ENCODE measurements at regions not wholly inside any gene's neighbourhood (a gene's known extent, or its start where the extent isn't known, plus 50 kb on each side); places are given as distances from the start of the nearest gene placed in this dataset.

DNA sequence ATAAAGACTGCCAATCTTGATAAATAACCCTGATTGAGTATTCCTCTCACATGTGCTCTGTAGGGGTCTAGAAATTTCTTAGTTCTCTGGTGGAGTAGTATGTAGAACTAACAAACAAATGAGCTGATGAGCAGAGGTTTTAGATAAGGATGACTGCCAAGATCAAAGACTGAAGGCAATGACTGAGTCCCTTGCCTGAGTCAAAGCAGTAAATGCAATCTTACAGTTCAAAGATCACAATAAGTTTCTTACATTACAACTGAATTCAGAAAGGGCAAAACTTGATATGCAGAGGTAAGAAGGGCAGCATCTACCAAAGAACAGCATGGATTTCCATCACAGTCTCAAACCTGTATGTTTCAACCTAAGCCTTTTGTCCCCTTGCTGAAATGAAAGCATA, 172.2 kb upstream of the POU1F1 start:
- no peaks in the 10 kb centered on the region for H3K27me3 ChIP-seq (replicated peaks; ENCODE audit: insufficient read depth, low read depth, low read length, poor library complexity)
- no peaks in the 10 kb centered on the region for H3K4me1 ChIP-seq (ENCODE audit: insufficient read depth, low read length, poor library complexity, severe bottlenecking)
- no peak overlapping the region for H3K4me3 ChIP-seq (ENCODE audit: low read depth, low read length, poor library complexity, severe bottlenecking)
- no peak for TF ChIP-seq EZH2 (IDR thresholded peaks at IDR 0.05; ENCODE audit: borderline replicate concordance, low read depth, low read length, poor library complexity, severe bottlenecking)
- TF ChIP-seq, protein P1, sequence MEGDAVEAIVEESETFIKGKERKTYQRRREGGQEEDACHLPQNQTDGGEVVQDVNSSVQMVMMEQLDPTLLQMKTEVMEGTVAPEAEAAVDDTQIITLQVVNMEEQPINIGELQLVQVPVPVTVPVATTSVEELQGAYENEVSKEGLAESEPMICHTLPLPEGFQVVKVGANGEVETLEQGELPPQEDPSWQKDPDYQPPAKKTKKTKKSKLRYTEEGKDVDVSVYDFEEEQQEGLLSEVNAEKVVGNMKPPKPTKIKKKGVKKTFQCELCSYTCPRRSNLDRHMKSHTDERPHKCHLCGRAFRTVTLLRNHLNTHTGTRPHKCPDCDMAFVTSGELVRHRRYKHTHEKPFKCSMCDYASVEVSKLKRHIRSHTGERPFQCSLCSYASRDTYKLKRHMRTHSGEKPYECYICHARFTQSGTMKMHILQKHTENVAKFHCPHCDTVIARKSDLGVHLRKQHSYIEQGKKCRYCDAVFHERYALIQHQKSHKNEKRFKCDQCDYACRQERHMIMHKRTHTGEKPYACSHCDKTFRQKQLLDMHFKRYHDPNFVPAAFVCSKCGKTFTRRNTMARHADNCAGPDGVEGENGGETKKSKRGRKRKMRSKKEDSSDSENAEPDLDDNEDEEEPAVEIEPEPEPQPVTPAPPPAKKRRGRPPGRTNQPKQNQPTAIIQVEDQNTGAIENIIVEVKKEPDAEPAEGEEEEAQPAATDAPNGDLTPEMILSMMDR (conservative IDR thresholded peaks at IDR 0.05; ENCODE audit: low read depth, low read length) = no peak
- intact Hi-C loops (cut with micrococcal nuclease; ENCODE audit: unreplicated experiment) = no loop called here
- no peak overlapping the region for H3K27ac ChIP-seq (ENCODE audit: low read depth, low read length, poor library complexity, severe bottlenecking)
- CTCF ChIA-PET = no interaction called here
- POLR2A ChIA-PET (ENCODE audit: low non-redundant PET) = no interaction called here
- H3K36me3 ChIP-seq (ENCODE audit: insufficient read depth, low read length, poor library complexity, severe bottlenecking) = no peaks in the 10 kb centered on the region
- BruUV-seq (replicated peaks) = no TSS peak
- H3K9me3 ChIP-seq (ENCODE audit: low read depth, low read length, poor library complexity, severe bottlenecking) = no peaks in the 10 kb centered on the region
- no peak for DNase-seq (ENCODE audit: low spot score)

DNA sequence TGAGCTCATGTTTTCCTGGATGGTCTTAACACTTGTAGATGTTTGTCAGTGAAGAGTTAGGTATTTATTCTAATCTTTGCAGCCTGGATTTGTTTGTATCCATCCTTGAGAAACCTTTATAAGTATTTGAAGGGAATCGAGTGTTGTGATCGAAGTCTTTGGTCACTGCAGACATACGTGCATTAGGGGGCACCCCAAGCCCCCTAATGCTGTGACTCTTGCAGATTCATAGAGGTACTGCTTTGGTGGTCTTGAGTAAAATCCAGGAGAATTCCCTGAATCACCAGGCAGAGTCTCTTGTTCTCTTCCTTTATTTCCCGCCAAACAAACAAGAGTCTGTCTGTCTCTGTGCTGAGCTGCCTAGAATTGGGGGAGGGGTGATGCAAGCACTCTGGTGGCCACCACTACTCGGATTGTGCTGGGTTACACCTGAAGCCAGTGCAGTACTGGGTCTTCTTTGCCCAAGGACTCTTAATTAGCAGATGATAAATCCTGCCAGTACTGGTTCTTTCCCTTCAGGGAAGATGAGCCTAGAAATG, 170.5 kb upstream of the POU1F1 start:
- CTCF ChIA-PET = no interaction called here
- Histone ChIP-seq H3K4me1 (ENCODE audit: insufficient read depth, low read length, poor library complexity, severe bottlenecking) (no peaks in the 10 kb centered on the region), H3K9me3 (ENCODE audit: low read depth, low read length, poor library complexity, severe bottlenecking) (no peaks in the 10 kb centered on the region), H3K27ac (ENCODE audit: low read depth, low read length, poor library complexity, severe bottlenecking) (no peak overlapping the region), H3K36me3 (ENCODE audit: insufficient read depth, low read length, poor library complexity, severe bottlenecking) (no peaks in the 10 kb centered on the region), H3K27me3 (replicated peaks; ENCODE audit: insufficient read depth, low read depth, low read length, poor library complexity) (no peaks in the 10 kb centered on the region), H3K4me3 (ENCODE audit: low read depth, low read length, poor library complexity, severe bottlenecking) (no peak overlapping the region)
- no peak for DNase-seq (ENCODE audit: low spot score)
- no peak for TF ChIP-seq EZH2 (IDR thresholded peaks at IDR 0.05; ENCODE audit: borderline replicate concordance, low read depth, low read length, poor library complexity, severe bottlenecking)
- TF ChIP-seq, protein P1 (conservative IDR thresholded peaks at IDR 0.05; ENCODE audit: low read depth, low read length) = no peak
- POLR2A ChIA-PET (ENCODE audit: low non-redundant PET) = no interaction called here
- intact Hi-C loops (cut with micrococcal nuclease; ENCODE audit: unreplicated experiment) = no loop called here
- no TSS peak for BruUV-seq (replicated peaks)

DNA sequence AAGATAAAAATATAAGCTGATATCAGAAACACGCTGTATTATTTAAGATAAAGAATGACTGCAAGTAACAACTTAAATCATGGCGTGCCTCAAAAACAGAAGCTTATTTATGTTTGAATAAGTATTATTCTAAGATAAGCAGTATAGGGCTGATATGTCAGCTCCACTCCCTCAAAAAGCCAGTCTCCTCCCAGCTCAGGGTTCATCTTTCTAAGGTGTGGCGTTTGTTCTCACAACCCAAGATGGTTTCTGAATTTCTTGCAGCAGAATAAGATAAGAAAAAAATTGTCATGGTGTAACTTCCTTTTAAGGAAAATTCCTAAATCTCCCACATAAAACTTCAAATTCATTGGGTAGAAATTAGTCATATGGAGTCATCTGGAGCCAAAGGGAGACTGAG, 166.1 kb upstream of the POU1F1 start:
- Histone ChIP-seq H3K4me1 (ENCODE audit: insufficient read depth, low read length, poor library complexity, severe bottlenecking) (no peaks in the 10 kb centered on the region), H3K27me3 (replicated peaks; ENCODE audit: insufficient read depth, low read depth, low read length, poor library complexity) (no peaks in the 10 kb centered on the region), H3K4me3 (ENCODE audit: low read depth, low read length, poor library complexity, severe bottlenecking) (no peak overlapping the region), H3K36me3 (ENCODE audit: insufficient read depth, low read length, poor library complexity, severe bottlenecking) (no peaks in the 10 kb centered on the region), H3K27ac (ENCODE audit: low read depth, low read length, poor library complexity, severe bottlenecking) (no peak overlapping the region), H3K9me3 (ENCODE audit: low read depth, low read length, poor library complexity, severe bottlenecking) (no peaks in the 10 kb centered on the region)
- TF ChIP-seq, protein P1 (conservative IDR thresholded peaks at IDR 0.05; ENCODE audit: low read depth, low read length) = no peak
- no peak for TF ChIP-seq EZH2 (IDR thresholded peaks at IDR 0.05; ENCODE audit: borderline replicate concordance, low read depth, low read length, poor library complexity, severe bottlenecking)
- POLR2A ChIA-PET (ENCODE audit: low non-redundant PET) = no interaction called here
- no peak for DNase-seq (ENCODE audit: low spot score)
- intact Hi-C loops (cut with micrococcal nuclease; ENCODE audit: unreplicated experiment) = no loop called here
- BruUV-seq (replicated peaks) = no TSS peak
- CTCF ChIA-PET = no interaction called here
